Smooth muscle cell (in vitro differentiated cells): ENCODE measurements at regions not wholly inside any gene's neighbourhood (a gene's known extent, or its start where the extent isn't known, plus 50 kb on each side); places are given as distances from the start of the nearest gene placed in this dataset.

Experiments used
- DNase-seq: peaks from one replicate; lab custom pipeline; 2025; ENCODE audit not compliant: unreplicated experiment; lab: John Stamatoyannopoulos, UW
- H2AFZ ChIP-seq: fragments of 200-600 bp; sonication (generic); 2 replicates; pipeline ENCODE4 v1.6.0; 2016; ENCODE audit warnings: antibody characterized with exemption, low read depth, mild to moderate bottlenecking
- H3F3A ChIP-seq: fragments of 200-600 bp; sonication (generic); 2 replicates; pipeline ENCODE4 v1.6.0; 2017; ENCODE audit warnings: antibody characterized with exemption, low read depth
- H3K27ac ChIP-seq: fragments of 200-600 bp; sonication (generic); 2 replicates; pipeline ENCODE4 v1.5.1; 2016; ENCODE audit warnings: low read depth, mild to moderate bottlenecking
- H3K27me3 ChIP-seq: fragments of 200-600 bp; sonication (generic); 2 replicates; pipeline ENCODE4 v1.6.1; 2016; ENCODE audit warnings: low read depth, mild to moderate bottlenecking
- H3K36me3 ChIP-seq: fragments of 200-600 bp; sonication (generic); 2 replicates; pipeline ENCODE4 v1.5.1; 2016; ENCODE audit warnings: low read depth
- H3K4me1 ChIP-seq: fragments of 200-600 bp; sonication (generic); 2 replicates; pipeline ENCODE4 v1.5.1; 2016; ENCODE audit warnings: low read depth
- H3K4me2 ChIP-seq: fragments of 200-600 bp; sonication (generic); 2 replicates; pipeline ENCODE4 v1.6.0; 2016; ENCODE audit warnings: mild to moderate bottlenecking
- H3K4me3 ChIP-seq: fragments of 200-600 bp; sonication (generic); 2 replicates; pipeline ENCODE4 v1.5.1; 2016; ENCODE audit warnings: mild to moderate bottlenecking
- H3K79me2 ChIP-seq: fragments of 200-600 bp; sonication (generic); 2 replicates; pipeline ENCODE4 v1.6.0; 2016; ENCODE audit warnings: low read depth, mild to moderate bottlenecking
- H3K9ac ChIP-seq: fragments of 200-600 bp; sonication (generic); 2 replicates; pipeline ENCODE4 v1.6.0; 2016; ENCODE audit warnings: low read depth
- H3K9me3 ChIP-seq: fragments of 200-600 bp; sonication (generic); replicated peaks from 2 replicates; pipeline ENCODE4 v1.5.1; 2016; ENCODE audit warnings: low read depth
- H4K20me1 ChIP-seq: fragments of 200-600 bp; sonication (generic); 2 replicates; pipeline ENCODE4 v1.6.0; 2016; ENCODE audit warnings: low read depth
- CTCF ChIP-seq: fragments of 200-600 bp; sonication (generic); IDR thresholded peaks from 2 replicates; pipeline ENCODE4 v1.5.1; 2017; ENCODE audit warnings: borderline replicate concordance, mild to moderate bottlenecking, antibody characterized with exemption; ENCODE audit not compliant: insufficient read depth, poor library complexity, severe bottlenecking
- WGBS: methylation state at CpG from one replicate; pipeline ENCODE4 v1.1.7; 2016; ENCODE audit warnings: low lambda C conversion rate; 5-methylcytosine and 5-hydroxymethylcytosine counted together

GRCh38 chr11:127805771-127806170 is 781.6 kb downstream of the ETS1 start:
- Histone ChIP-seq H3K9me3 (no peaks in the 10 kb centered on the region), H3K9ac (no peak overlapping the region), H2AFZ (no peak overlapping the region), H3F3A (no peaks in the 10 kb centered on the region), H3K27ac (no peak overlapping the region), H4K20me1 (no peaks in the 10 kb centered on the region), H3K36me3 (no peaks in the 10 kb centered on the region), H3K4me2 (no peak overlapping the region), H3K27me3 (no peaks in the 10 kb centered on the region), H3K4me1 (no peaks in the 10 kb centered on the region), H3K79me2 (no peaks in the 10 kb centered on the region), H3K4me3 (no peak overlapping the region)
- no peak for TF ChIP-seq CTCF
- no peak for DNase-seq
- 94% methylated on average over 1 of the region's 1 CpG for WGBS

GRCh38 chr11:127804747-127805400 is 782.5 kb downstream of the ETS1 start:
- Histone ChIP-seq H3K27ac (no peak overlapping the region), H3F3A (no peaks in the 10 kb centered on the region), H3K4me3 (no peak overlapping the region), H3K79me2 (no peaks in the 10 kb centered on the region), H3K36me3 (no peaks in the 10 kb centered on the region), H4K20me1 (no peaks in the 10 kb centered on the region), H3K9ac (no peak overlapping the region), H3K27me3 (no peaks in the 10 kb centered on the region), H3K9me3 (no peaks in the 10 kb centered on the region), H3K4me2 (no peak overlapping the region), H3K4me1 (no peaks in the 10 kb centered on the region), H2AFZ (no peak overlapping the region)
- DNase-seq, result no peak
- WGBS, result 80% methylated on average over 2 of the region's 2 CpGs
- no peak for TF ChIP-seq CTCF

GRCh38 chr11:127803755-127804154 is 783.6 kb downstream of the ETS1 start:
- no peaks in the 10 kb centered on the region for H3K79me2 ChIP-seq
- H3K27ac ChIP-seq, result no peak overlapping the region
- H3K4me3 ChIP-seq, result no peak overlapping the region
- no peaks in the 10 kb centered on the region for H4K20me1 ChIP-seq
- H3K4me2 ChIP-seq, result no peak overlapping the region
- H3K4me1 ChIP-seq, result no peaks in the 10 kb centered on the region
- no peak for TF ChIP-seq CTCF
- H3K36me3 ChIP-seq, result no peaks in the 10 kb centered on the region
- no peak overlapping the region for H2AFZ ChIP-seq
- no peak overlapping the region for H3K9ac ChIP-seq
- H3K27me3 ChIP-seq, result no peaks in the 10 kb centered on the region
- H3K9me3 ChIP-seq, result no peaks in the 10 kb centered on the region
- no peak for DNase-seq
- H3F3A ChIP-seq, result no peaks in the 10 kb centered on the region

- Histone ChIP-seq H2AFZ (no peak overlapping the region), H4K20me1 (no peaks in the 10 kb centered on the region), H3K9ac (no peak overlapping the region), H3F3A (no peaks in the 10 kb centered on the region), H3K4me2 (no peak overlapping the region), H3K36me3 (no peaks in the 10 kb centered on the region), H3K4me1 (no peaks in the 10 kb centered on the region), H3K79me2 (no peaks in the 10 kb centered on the region), H3K4me3 (no peak overlapping the region), H3K27ac (no peak overlapping the region), H3K9me3 (no peaks in the 10 kb centered on the region), H3K27me3 (no peaks in the 10 kb centered on the region)
- 94% methylated on average over 6 of the region's 6 CpGs for WGBS
- TF ChIP-seq CTCF, result no peak
- DNase-seq, result no peak
These were observed 786.2 kb downstream of the ETS1 start for GRCh38 chr11:127800989-127801688.
